K562 (cell line): ENCODE measurements at regions not wholly inside any gene's neighbourhood (a gene's known extent, or its start where the extent isn't known, plus 50 kb on each side); places are given as distances from the start of the nearest gene placed in this dataset.

ENCODE experiments used
- ATAC-seq: fragments of 200-7000 bp; cut with Tn5 transposase; 3 replicates; pipeline ENCODE4 v1.9.1; 2020; ENCODE audit warnings: moderate library complexity
- BruUV-seq: library from RNA; stranded (reverse); fragments of 400-500 nt; replicated peaks from 2 replicates; lab custom pipeline; 2021; lab: Mats Ljungman, UMichigan
- CTCF ChIA-PET: fragments of 300-600 bp; formaldehyde crosslinking; extraction: SDS; loops from one replicate; lab custom pipeline; 2021; ENCODE audit warnings: low intra/inter-chr PET ratio; lab: Yijun Ruan, JAX
- POLR2A ChIA-PET: fragments of 300-600, 350-650 bp; sonication (Branson Sonifier 250); formaldehyde crosslinking; extraction: SDS; loops from one replicate; lab custom pipeline; 2021; ENCODE audit warnings: antibody characterized with exemption, inconsistent platforms; lab: Yijun Ruan, JAX
- DNase-seq, 4 experiments: peaks; one replicate each; pipeline versions ENCODE4 v3.0.0 to v3.0.0-alpha.2; 2011 to 2018; ENCODE audit warnings: low spot score in 3 of 4, mixed read lengths in 3 of 4; ENCODE audit errors: extremely low read depth in 1 of 4
- FAIRE-seq: peaks from 2 replicates; lab custom pipeline; 2011; peaks lifted over from hg19 to GRCh38; lab: Jason Lieb, UNC
- H2AFZ ChIP-seq: 2 replicates; pipeline ENCODE4 v1.6.0; 2011; ENCODE audit warnings: low read depth, low read length, control low read depth, inconsistent platforms
- H3K27ac ChIP-seq: fragments of 200-600 bp; 3 replicates; pipeline ENCODE4 v1.8.0; 2011; ENCODE audit warnings: low read depth, mild to moderate bottlenecking, control low read depth, inconsistent platforms, low read length, moderate library complexity, mixed read lengths; ENCODE audit errors: extremely low read depth
- H3K27me3 ChIP-seq, 2 experiments: fragments of 300-600 bp in 1 of 2; 2 replicates in 1 of 2; 3 replicates in 1 of 2; pipeline versions ENCODE4 v1.6.0 to v1.8.0; 2011; ENCODE audit warnings: inconsistent platforms in 2 of 2, low read length in 2 of 2, mild to moderate bottlenecking in 1 of 2, mixed read lengths in 1 of 2, moderate library complexity in 1 of 2; ENCODE audit not compliant: control insufficient read depth in 2 of 2, insufficient read depth in 2 of 2
- H3K36me3 ChIP-seq: fragments of 300-600 bp; 3 replicates; pipeline ENCODE4 v1.8.0; 2011; ENCODE audit warnings: mild to moderate bottlenecking, low read length, inconsistent platforms; ENCODE audit not compliant: control insufficient read depth, insufficient read depth
- H3K4me1 ChIP-seq, 2 experiments: fragments of 200-600 bp in 1 of 2; replicated peaks in 1 of 2; 2 replicates in 1 of 2; 3 replicates in 1 of 2; pipeline versions ENCODE4 v1.5.1 to v1.8.0; 2011; ENCODE audit warnings: inconsistent platforms in 2 of 2, low read length in 2 of 2, mild to moderate bottlenecking in 1 of 2, mixed read lengths in 1 of 2, moderate library complexity in 1 of 2; ENCODE audit not compliant: control insufficient read depth in 2 of 2, insufficient read depth in 2 of 2
- H3K4me2 ChIP-seq: 2 replicates; pipeline ENCODE4 v1.6.1; 2011; ENCODE audit warnings: low read length, control low read depth, inconsistent platforms, mixed read lengths; ENCODE audit not compliant: insufficient read depth
- H3K4me3 ChIP-seq: fragments of 200-600 bp; sonication (generic), shearing (Covaris generic); 2 replicates; pipeline ENCODE4 v1.5.1; 2016; ENCODE audit warnings: control low read depth, inconsistent platforms
- H3K79me2 ChIP-seq: fragments of 200-600 bp; 3 replicates; pipeline ENCODE4 v1.8.0; 2011; ENCODE audit warnings: low read length, inconsistent platforms; ENCODE audit not compliant: control insufficient read depth, insufficient read depth
- H3K9ac ChIP-seq, 2 experiments: 2 replicates each; pipeline versions ENCODE4 v1.6.0 to v1.6.1; 2011; ENCODE audit warnings: low read depth in 2 of 2, low read length in 2 of 2, control low read depth in 1 of 2, inconsistent platforms in 1 of 2, mild to moderate bottlenecking in 1 of 2, mixed read lengths in 1 of 2; ENCODE audit not compliant: insufficient read depth in 1 of 2
- H3K9me1 ChIP-seq: one replicate; pipeline ENCODE4 v1.6.0; 2011; ENCODE audit warnings: inconsistent platforms, mild to moderate bottlenecking, low read length, moderate library complexity; ENCODE audit not compliant: control insufficient read depth, insufficient read depth
- H3K9me3 ChIP-seq: replicated peaks from 2 replicates; pipeline ENCODE4 v1.5.1; 2011; ENCODE audit warnings: low read depth, low read length, inconsistent platforms; ENCODE audit not compliant: control insufficient read depth, insufficient read depth
- H4K20me1 ChIP-seq: replicated peaks from 2 replicates; pipeline ENCODE4 v1.6.1; 2011; ENCODE audit warnings: low read length, inconsistent platforms, mixed read lengths; ENCODE audit not compliant: control insufficient read depth, insufficient read depth
- BCLAF1 ChIP-seq, 2 experiments: fragments of 450-650 bp in 1 of 2; IDR thresholded peaks; 2 replicates each; pipeline ENCODE4 v1.6.1; 2011 to 2017; ENCODE audit warnings: low read depth in 2 of 2, antibody characterized with exemption in 1 of 2, borderline replicate concordance in 1 of 2, low read length in 1 of 2, mild to moderate bottlenecking in 1 of 2, mixed read lengths in 1 of 2; ENCODE audit not compliant: control insufficient read depth in 1 of 2
- FOXO4 ChIP-seq: fragments of 450-650 bp; formaldehyde crosslinking; IDR thresholded peaks from 2 replicates; pipeline ENCODE4 v1.4.0; 2020; ENCODE audit warnings: mild to moderate bottlenecking, moderate library complexity
- FOXP1 ChIP-seq: sonication (generic); formaldehyde crosslinking; IDR thresholded peaks from 2 replicates; pipeline ENCODE4 v1.8.0; 2022; ENCODE audit warnings: mild to moderate bottlenecking, missing genetic modification reagents
- ILF3 ChIP-seq: fragments of 450-650 bp; IDR thresholded peaks from 2 replicates; pipeline ENCODE4 v1.6.1; 2018; ENCODE audit warnings: antibody characterized with exemption, mild to moderate bottlenecking, moderate library complexity, borderline replicate concordance
- L3MBTL2 ChIP-seq: fragments of 450-650 bp; IDR thresholded peaks from 2 replicates; pipeline ENCODE4 v1.6.1; 2016; ENCODE audit warnings: mild to moderate bottlenecking, moderate library complexity
- MAZ ChIP-seq, 2 experiments: fragments of 450-650 bp in 1 of 2; sonication (generic) in 1 of 2; formaldehyde crosslinking; IDR thresholded peaks in 1 of 2; conservative IDR thresholded peaks in 1 of 2; 2 replicates each; pipeline versions ENCODE4 v1.4.0 to v1.5.0; 2020; ENCODE audit warnings: mild to moderate bottlenecking in 1 of 2, missing genetic modification reagents in 1 of 2
- NFE2L1 ChIP-seq: fragments of 450-650 bp; IDR thresholded peaks from 2 replicates; pipeline ENCODE4 v1.6.1; 2016; ENCODE audit warnings: missing genetic modification characterization, low read depth, mild to moderate bottlenecking, missing compliant biosample characterization, moderate library complexity, borderline replicate concordance
- RBM39 ChIP-seq: fragments of 200-400 bp; formaldehyde crosslinking; optimal IDR thresholded peaks from 2 replicates; pipeline ENCODE3; 2018; ENCODE audit warnings: low read depth, low read length
- SMARCA5 ChIP-seq: fragments of 450-650 bp; IDR thresholded peaks from 2 replicates; pipeline ENCODE4 v1.6.1; 2016
- SMARCE1 ChIP-seq: fragments of 450-650 bp; IDR thresholded peaks from 2 replicates; pipeline ENCODE4 v1.7.1; 2016; ENCODE audit warnings: mild to moderate bottlenecking
- ZNF23 ChIP-seq: fragments of 250-450 bp; sonication (Bioruptor Pico); IDR thresholded peaks from 2 replicates; pipeline ENCODE4 v1.4.0; 2020; ENCODE audit warnings: mild to moderate bottlenecking
- ZNF280B ChIP-seq: fragments of 250-450 bp; sonication (Bioruptor Pico); IDR thresholded peaks from 2 replicates; pipeline ENCODE4 v1.5.1; 2021; ENCODE audit warnings: mild to moderate bottlenecking
- ZNF57 ChIP-seq: fragments of 450-650 bp; formaldehyde crosslinking; IDR thresholded peaks from 2 replicates; pipeline ENCODE4 v1.4.0; 2020; ENCODE audit warnings: mild to moderate bottlenecking, moderate library complexity
- ZNF696 ChIP-seq: fragments of 250-450 bp; sonication (Bioruptor Pico); conservative IDR thresholded peaks from 2 replicates; pipeline ENCODE4 v1.4.0; 2020; ENCODE audit warnings: mild to moderate bottlenecking, moderate library complexity
- WGBS: fragments of 100-300 bp; shearing (Covaris generic); methylation state at CpG from one replicate; pipeline ENCODE4 v1.1.6; 2016; ENCODE audit warnings: low coverage, mixed read lengths; ENCODE audit not compliant: insufficient coverage; ENCODE audit errors: missing lambda C conversion rate; 5-methylcytosine and 5-hydroxymethylcytosine counted together
- in situ Hi-C: fragments of 300-500 bp; cut with MboI; formaldehyde crosslinking; loops from 4 replicates; pipeline ENCODE4 v1.15.0; 2018; ENCODE audit warnings: inconsistent platforms, mixed read lengths
- intact Hi-C: fragments of 100-400 bp; cut with micrococcal nuclease; formaldehyde crosslinking; loops from 2 replicates; pipeline ENCODE4 v1.14.2; 2022

GRCh38 chr12:89177802-89178395 is 174.4 kb downstream of the DUSP6 start (continued):
- TF ChIP-seq BCLAF1 (IDR thresholded peaks at IDR 0.05; ENCODE audit: borderline replicate concordance in 1 of 2, control insufficient read depth in 1 of 2, low read depth in 2 of 2, low read length in 1 of 2): no peak
- no peak for TF ChIP-seq FOXO4 (CRISPR knock-in tag)
- TF ChIP-seq SMARCE1: no peak

GRCh38 chr12:89176676-89177075 is 175.6 kb downstream of the DUSP6 start:
- CTCF ChIA-PET: no interaction called here
- intact Hi-C loops: no loop called here
- TF ChIP-seq RBM39 (no peak), ZNF23 (CRISPR knock-in tag) (no peak), FOXP1 (CRISPR knock-in tag) (no peak), ILF3 (no peak), ZNF57 (CRISPR knock-in tag) (no peak), MAZ (CRISPR knock-in tag; conservative IDR thresholded peaks at IDR 0.05 in 1 of 2, IDR thresholded peaks at IDR 0.05 in 1 of 2) (no peak), NFE2L1 (tag) (no peak), SMARCA5 (no peak), ZNF696 (CRISPR knock-in tag) (no peak), ZNF280B (CRISPR knock-in tag) (no peak), L3MBTL2 (no peak), FOXO4 (CRISPR knock-in tag) (no peak)

More at GRCh38 chr12:89176676-89177075, 175.6 kb downstream of the DUSP6 start:
- H3K4me3 ChIP-seq: no peak overlapping the region
- 3% methylated on average over 2 of the region's 2 CpGs for WGBS
- H3K9ac ChIP-seq: no peak overlapping the region
- H3K9me3 ChIP-seq: no peaks in the 10 kb centered on the region
- POLR2A ChIA-PET: no interaction called here
- no peak overlapping the region for H3K4me2 ChIP-seq
- no peaks in the 10 kb centered on the region; a peak in 1 of 5 replicates for H3K4me1 ChIP-seq
- H3K9me1 ChIP-seq: no peaks in the 10 kb centered on the region
- ATAC-seq (no peak), DNase-seq (no peak), FAIRE-seq (no peak)
- no peaks in the 10 kb centered on the region for H3K27me3 ChIP-seq
- H4K20me1 ChIP-seq: no peaks in the 10 kb centered on the region
- no peaks in the 10 kb centered on the region for H3K36me3 ChIP-seq
- H3K27ac ChIP-seq: no peak overlapping the region
- no TSS peak for BruUV-seq
- H3K79me2 ChIP-seq: no peaks in the 10 kb centered on the region
- in situ Hi-C loops: no loop called here
- H2AFZ ChIP-seq: no peak overlapping the region
